Amniotic stem cell (primary cell): ENCODE measurements at regions not wholly inside any gene's neighbourhood (a gene's known extent, or its start where the extent isn't known, plus 50 kb on each side); places are given as distances from the start of the nearest gene placed in this dataset.
A peak's percentile ranks its signal among the peaks of the same experiment; 100 is the strongest.

Experiments
- DNase-seq: peaks from one replicate; lab custom pipeline; 2025; lab: John Stamatoyannopoulos, UW

GRCh38 chr2:149743842-149744448, 156.4 kb upstream of the MMADHC start:
- DNase-seq: peak; percentile 81

DNA sequence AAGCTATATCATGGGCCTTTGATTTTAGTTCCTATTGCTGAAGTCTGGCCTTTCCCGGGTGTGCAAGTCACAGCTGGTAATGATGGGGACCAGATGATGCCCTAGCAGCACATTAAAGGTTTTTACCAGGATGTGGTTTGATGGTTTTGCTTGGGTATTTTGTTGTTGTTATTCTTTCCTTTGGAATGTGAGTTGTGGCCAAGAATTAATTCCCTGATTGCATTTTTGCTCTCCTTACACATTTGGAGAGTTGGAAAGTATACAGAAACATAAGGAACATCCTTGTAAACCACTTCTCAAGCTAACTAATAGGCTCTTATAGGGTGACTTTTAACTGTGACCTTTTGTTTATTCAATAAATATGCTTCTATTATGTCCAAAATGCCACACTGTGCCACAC, 154.1 kb upstream of the MMADHC start:
- no peak for DNase-seq

- no peak for DNase-seq
Observed at GRCh38 chr2:149740490-149740889, 152.9 kb upstream of the MMADHC start.

DNA sequence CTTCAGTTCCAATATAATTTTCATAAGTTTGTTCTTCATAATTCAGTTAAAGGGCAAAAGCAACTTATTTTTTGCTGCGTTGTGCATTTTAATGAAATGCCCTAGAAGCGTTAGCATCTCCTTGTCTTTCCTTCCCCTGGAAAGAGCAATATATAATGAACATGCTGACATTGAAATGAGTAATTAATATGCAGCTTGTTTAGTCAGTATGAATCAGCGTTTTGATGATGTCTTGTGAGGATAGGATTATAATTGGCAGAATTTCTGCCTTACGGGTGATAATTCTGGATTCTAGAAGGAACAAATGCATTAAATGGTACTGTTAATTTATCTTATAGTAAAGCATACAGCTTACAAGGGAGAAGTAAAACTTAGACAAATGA, 152.3 kb upstream of the MMADHC start:
- no peak for DNase-seq

- DNase-seq: no peak
Observed at GRCh38 chr2:149739171-149739882, 151.8 kb upstream of the MMADHC start.

- no peak for DNase-seq
Observed at GRCh38 chr2:149738767-149739166, 151.2 kb upstream of the MMADHC start.

DNA sequence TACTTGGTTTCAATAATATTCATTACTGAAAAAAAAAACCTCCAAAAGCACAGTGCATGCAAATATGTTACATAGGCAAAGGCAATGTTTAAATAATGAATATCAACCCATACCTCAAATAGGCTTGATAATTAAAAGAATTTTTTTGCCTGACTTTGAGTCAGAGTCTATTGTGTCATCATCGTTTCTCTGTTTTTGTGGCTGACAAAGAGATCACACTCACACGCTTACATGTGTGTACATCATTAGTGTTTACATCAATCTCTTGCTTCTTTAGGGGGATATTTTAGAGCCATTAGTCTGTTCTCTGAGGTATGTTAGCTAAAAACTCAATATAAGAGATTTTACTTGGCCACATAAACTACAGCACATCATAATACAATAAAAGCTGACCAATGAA, 150.3 kb upstream of the MMADHC start:
- no peak for DNase-seq

GRCh38 chr2:149735237-149735958, 147.8 kb upstream of the MMADHC start:
- no peak for DNase-seq

- no peak for DNase-seq
Observed at GRCh38 chr2:149733936-149734685, 146.5 kb upstream of the MMADHC start.

GRCh38 chr2:149732730-149733290, 145.2 kb upstream of the MMADHC start:
- no peak for DNase-seq

GRCh38 chr2:149732001-149732685, 144.6 kb upstream of the MMADHC start:
- peak; percentile 42 for DNase-seq

- no peak for DNase-seq
Observed at GRCh38 chr2:149731079-149731478, 143.5 kb upstream of the MMADHC start.

GRCh38 chr2:149729586-149729985, 142.0 kb upstream of the MMADHC start:
- no peak for DNase-seq

GRCh38 chr2:149727927-149728326, 140.4 kb upstream of the MMADHC start:
- no peak for DNase-seq

GRCh38 chr2:149725234-149725633, 137.7 kb upstream of the MMADHC start:
- DNase-seq: no peak

DNA sequence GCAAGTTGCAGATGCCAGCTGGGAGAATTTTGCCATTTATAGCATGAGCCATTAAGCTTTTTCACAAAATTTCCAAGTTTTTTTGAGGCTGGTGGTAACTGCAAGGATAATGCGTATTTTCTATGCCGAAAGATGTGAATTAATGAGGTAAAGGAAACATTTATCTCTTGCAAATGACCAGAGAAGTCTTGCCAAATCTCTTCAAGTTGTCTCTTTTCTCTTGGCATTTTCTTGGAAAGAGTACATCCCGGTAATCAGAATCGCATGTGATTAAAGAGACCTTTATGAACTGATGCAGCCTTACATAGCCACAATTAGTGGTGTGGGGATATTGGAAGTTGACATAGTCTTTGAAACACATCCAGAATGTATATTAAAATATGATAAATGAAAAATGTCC, 136.5 kb upstream of the MMADHC start:
- no peak for DNase-seq

DNA sequence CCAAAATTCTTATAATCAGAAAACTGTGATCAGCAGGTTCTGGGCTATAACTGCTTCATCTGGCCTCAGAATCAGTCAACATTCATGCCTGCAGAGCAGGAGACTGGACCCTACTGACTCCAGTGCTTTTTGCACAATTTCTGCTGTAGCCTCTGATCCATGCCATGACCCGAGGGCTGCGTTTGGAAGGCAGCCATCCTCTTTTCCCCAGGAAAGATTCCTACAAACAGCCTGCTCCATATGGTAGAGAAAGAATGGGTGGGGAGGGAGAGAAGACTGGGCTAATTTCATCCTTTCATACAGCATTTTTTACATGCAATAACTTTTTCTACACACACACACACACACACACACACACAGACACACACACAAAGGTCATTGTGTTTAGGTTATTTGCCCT, 133.0 kb upstream of the MMADHC start:
- no peak for DNase-seq

GRCh38 chr2:149719695-149720094, 132.1 kb upstream of the MMADHC start:
- DNase-seq: no peak

DNA sequence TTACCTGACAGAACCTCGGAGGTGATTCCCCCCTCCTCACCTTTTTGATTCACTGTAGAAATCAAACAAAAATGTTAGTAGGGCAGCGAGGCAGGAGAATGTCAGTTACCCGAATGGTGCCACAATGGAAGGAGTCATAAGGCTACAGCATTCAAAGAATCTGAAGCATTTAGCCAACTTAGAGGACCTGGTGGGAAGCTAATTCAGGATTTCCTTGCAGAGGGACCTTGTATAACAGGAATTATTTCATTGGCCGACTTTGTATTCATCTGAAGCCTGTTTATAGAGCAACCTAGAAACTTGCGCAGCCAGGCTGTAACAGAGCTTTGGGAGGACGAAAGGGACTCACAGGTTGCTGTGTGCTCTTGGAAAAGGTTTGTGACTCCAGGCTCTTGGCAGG, 129.1 kb upstream of the MMADHC start:
- DNase-seq: no peak

- DNase-seq: no peak
Observed at GRCh38 chr2:149715894-149716293, 128.3 kb upstream of the MMADHC start.

DNA sequence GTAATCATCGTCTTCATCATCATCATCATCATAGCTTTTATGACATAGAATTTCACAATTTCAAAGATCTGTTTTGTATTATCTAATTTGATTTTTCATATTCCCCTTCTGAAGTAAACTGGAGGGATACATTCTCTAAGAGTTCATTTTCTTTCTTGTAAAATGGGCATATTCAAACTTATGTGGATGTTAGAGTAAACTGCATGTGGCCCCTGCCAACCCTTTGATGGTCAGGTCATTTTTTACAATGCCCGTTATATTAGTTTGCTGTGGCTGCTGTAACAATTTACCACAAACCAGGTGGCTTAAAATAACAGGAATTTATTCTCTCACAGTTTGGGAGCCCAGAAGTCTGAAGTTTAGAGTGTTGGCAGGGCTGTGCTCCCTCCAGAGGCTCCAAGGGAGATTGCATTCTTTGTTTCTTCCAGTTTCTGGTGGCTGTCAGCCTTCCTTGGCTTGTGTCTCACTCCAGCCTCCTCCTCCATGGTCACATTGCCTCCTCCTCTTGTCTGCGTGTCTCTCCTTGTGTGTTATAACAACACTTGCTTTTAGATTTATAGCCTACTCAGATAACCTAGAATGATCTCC, 127.5 kb upstream of the MMADHC start:
- no peak for DNase-seq
